ENCODE measurements at regions not wholly inside any gene's neighbourhood (a gene's known extent, or its start where the extent isn't known, plus 50 kb on each side); places are given as distances from the start of the nearest gene placed in this dataset.
"Not testable (repeated sequence)": the region's sequence is repeated elsewhere in the genome, so short reads cannot be mapped to it uniquely, and the experiment has no call there.

DNA sequence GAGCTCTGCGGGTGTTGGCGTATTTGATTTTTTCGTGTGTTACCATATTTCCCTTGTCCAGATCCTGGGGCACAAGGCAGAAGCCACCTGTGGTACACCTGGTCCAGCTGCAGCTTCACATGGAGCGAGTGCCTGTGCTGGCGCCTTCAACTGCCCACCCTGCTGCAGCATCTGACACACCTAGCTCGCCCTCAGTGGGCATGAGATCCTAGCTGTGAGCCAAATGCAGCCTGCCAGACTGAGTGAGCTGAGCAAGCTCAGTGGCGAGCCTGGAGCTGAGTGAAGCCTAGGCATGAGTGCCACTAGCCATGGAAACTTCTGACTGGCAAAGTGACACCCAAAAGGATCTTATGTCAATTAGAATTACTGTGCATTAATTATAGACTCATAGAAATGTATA, 1226.8 kb upstream of the FLRT2 start:
- DNase-seq: no peak

DNA sequence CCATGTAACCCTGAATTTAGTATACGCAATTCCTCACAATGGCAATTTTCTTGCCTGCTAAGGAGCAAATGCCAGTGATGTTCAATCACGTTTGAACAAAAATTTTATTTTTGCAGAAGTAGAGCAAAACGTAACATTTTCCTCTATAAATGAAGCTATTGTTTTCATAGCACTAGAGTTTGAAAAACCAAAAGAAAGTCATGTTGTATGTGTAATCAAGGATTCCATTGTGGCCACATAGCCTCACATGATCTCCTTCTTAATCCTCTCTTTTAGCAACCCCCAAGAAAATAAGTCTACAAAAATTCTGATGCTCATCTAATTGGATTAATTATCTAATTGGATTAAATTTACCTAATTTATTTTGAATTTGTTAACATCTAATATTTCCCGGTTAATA, 1217.4 kb upstream of the FLRT2 start:
- DNase-seq: no peak

DNA sequence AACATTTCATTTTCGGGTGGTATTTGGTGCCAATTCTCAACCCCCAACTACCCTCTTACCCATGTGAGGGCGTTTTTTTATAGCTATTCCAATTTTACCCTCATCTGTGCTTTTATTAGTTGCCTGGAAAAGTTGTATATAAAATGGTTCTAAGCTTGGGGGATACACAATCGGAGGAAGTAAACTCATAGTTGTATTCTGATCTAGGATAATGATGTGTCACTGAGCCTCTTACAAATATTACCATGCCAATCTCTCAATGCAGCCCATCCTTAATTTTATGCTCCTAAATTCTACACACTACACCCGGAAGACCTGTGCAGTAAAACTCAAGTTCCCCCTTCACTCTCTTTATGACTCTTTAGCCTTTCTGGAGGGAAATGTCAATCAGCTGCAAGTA, 1206.5 kb upstream of the FLRT2 start:
- no peak for DNase-seq

DNA sequence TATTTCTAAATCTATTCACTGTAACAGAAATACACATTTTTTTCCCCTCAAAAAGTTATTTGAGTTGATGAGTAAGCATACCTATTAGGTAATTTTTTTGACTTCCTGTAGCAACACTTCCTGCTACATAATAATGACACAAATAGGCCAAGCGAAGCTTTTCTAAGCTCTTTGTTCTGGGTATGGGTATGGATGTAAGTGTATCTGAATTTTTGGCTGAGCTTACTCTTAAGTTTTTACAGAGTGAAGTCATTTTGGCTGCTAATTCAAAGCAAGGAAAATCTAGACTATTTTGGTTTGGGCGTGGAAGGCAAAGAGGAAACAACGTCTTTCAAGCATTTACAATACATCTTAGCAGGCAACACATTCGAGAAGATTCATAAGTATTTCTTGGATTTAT, 1206.0 kb upstream of the FLRT2 start:
- no peak for DNase-seq

DNA sequence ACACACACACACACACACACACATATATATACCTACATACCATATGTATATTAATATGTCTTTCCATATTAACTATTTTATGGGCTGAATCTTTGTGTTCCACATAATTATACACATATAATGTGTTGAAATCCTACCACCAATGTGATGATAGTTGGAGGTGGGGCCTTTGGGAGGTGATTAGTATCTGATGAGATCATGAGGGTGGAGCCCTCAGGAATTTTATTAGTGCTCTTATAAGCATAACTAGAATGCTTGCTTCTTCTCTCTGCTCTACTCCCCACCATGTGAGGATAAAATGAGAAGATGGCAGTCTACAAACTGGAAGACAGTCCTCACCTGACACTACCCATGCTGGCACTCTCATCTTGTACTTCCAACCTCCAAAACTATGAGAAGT, 1193.5 kb upstream of the FLRT2 start:
- DNase-seq: no peak

DNA sequence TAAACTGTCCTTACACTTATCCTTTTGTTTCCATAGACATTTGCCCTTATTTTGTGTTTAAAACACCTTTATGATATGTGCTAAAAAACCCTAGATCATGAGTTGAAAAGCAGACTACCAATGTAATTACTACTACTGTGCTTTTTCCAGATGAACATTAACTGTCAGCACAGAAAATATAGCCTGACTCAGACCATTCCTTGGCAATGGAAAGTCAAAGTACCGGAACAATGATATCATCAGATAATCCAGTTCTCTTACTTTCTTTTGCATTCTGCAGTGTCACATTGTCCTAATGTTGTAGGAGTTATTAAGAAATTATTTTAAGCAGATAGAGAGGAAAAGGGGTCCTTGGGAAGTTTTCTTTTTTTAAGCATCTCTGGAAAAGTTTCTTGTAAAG, 1189.0 kb upstream of the FLRT2 start:
- no peak for DNase-seq

DNA sequence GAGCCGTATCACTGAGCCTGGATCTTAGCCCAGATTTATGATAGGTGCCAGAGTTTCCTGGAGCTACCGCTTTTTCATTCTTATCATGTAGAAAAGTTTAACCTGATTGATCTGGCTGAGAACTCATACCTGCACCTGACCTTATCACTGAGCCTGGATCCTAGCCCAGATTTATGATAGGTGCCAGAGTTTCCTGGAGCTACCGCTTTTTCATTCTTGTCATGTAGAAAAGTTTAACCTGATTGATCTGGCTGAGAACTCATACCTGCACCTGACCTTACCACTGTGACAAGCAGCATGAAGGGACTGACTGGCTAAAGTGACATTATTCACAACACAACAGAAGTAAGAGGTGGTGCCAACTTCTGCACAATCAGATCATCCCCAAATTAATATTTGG, 1188.1 kb upstream of the FLRT2 start:
- DNase-seq: not testable (repeated sequence)

DNA sequence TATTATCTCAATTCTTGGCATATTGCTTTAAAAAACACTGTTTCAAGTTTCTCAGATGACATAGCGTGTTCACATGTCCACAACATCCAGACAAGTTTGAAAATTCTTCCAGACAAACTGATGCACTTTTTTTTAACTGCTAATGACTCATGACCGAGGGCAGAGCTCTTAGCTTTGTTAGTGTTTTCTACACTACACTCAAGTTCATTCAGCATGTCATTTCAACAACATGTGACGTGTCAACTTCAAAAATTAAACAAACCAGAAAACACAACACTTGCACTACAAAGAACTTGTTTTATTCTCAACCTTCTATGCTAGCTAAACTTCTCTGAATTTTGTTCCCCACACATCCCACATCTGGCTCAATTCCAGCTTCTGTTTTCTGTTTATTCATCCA, 1186.3 kb upstream of the FLRT2 start:
- DNase-seq: no peak

DNA sequence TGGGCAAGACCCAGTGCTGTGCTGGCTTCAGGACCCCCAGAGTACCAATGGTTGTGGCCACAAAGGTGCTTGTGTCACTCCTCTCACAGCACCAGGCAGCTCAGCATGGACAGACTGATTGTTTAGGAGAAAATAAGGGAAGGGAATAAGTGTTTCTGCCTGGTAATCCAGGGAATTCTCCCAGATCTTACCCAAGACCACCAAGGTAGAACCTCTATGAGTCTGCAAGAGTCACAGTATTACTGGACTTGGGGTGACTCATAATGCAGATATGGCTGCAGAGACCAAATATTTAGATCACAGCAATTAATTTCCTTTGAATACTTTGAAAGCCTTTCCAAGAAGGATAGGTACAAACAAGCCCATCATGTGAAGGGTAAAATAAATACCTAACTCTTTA, 1178.3 kb upstream of the FLRT2 start:
- DNase-seq: no peak

DNA sequence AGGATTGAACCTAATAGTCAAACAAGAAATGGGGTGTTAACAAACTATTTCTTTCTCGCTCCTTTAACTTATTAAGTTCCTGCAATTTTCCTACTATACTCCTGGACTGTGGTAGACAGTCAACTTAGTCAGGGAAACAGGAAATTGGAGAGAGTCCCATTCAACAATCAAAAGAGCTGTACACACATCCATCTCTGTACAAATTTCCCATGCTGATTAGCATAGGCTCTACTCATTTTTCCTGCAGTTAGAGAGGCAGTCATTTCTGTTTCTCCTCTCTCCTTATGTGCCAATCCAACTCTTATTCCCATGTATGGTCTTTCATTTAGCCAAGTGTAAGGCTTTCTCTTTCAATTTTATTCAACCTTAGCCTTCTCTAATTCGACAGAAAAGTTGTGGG, 1168.5 kb upstream of the FLRT2 start:
- DNase-seq: no peak

DNA sequence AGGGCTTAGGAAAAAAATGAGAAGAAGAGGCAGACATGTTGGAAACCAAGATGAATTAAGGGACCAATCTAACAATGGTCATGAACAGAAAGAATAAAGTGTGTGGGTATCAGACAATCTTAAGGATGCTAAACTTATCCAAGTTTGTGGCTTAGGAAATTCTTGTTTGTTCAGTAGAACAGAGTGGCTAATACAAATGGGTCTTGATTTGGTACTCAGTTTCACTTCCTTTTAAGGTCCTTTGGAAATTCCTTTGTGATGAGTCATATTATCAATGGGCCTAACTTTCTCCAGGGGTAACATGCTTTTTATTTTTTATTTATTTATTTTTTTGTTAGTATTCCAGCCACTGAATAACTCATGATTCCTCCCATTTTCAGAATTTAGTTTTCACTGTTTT, 1154.7 kb upstream of the FLRT2 start:
- no peak for DNase-seq

DNA sequence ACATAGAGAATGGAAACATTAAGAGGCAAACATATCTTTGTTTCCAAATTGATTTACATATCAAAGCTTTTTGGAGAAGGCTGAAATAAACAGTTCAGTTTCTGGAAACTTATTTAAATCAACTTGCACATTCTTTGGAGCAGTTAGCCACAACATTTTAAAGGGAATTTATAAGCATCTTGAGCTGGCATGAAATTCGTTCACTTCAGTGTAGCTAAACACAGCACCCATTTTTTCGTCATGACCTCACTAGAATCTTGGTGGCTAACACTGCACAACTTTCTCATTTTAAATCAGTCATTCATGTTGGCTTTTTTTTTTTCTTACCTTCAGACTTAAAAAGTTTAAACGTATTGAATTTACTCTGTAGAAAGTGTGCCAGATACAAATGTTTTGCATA, 1139.9 kb upstream of the FLRT2 start:
- DNase-seq: no peak

DNA sequence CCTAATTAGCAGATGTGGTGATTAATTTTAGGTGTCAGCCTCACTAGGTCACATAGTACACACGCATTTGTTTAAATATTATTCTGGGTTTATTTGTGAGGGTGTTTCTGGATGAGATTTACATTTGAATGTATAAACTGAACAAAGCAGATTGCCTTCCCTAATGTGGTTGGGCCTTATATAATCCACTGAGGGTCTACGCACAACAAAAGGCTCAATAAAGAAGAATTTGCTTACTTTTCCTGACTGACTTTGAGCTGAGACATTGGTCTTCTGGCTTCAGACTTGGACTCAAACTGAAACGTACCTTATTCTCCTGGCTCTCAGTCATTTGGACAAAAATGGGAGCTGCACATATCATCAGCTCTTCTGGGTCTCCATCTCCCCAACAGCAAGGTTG, 1132.3 kb upstream of the FLRT2 start:
- no peak for DNase-seq

DNA sequence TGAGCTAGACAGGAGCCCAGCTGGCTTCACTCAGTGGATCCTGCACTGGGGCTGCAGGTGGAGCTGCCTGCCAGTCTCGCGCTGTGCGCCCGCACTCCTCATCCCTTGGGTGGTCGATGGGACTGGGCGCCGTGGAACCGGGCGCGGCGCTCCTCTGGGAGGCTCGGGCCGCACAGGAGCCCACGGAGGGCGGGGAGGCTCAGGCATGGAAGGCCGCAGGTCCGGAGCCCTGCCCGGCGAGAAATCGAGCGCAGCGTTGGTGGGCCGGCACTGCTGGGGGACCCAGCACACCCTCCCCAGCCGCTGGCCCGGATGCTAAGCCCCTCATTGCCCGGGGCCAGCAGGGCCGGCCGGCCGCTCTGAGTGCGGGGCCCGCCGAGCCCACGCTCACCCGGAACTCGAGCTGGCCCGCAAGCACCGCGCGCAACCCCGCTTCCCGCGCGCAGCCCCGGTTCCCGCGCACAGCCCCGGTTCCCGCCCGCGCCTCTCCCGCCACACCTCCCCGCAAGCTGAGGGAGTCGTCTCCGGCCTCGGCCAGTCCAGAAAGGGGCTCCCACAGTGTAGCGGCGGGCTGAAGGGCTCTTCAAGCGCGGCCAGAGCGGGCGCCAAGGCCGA, 1130.5 kb upstream of the FLRT2 start:
- DNase-seq: no peak

DNA sequence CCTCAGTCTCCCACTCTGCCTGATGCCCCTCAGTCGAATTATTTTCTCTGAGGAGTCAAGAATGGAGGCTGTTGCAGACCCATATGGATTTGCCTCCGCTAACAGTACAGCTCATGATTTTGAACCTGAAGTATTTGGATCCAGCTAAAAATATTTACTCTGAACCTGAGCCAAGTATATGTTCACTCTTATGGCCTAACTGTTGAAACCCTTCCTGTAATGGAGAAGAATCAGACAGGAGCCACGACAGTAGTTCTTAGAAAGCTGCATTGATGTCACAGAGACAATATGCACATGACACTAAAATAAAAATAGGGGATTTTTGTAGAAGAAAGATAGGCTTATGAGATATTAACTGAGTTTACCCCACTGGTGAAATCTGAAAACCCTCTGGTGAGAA, 1128.3 kb upstream of the FLRT2 start:
- no peak for DNase-seq

DNA sequence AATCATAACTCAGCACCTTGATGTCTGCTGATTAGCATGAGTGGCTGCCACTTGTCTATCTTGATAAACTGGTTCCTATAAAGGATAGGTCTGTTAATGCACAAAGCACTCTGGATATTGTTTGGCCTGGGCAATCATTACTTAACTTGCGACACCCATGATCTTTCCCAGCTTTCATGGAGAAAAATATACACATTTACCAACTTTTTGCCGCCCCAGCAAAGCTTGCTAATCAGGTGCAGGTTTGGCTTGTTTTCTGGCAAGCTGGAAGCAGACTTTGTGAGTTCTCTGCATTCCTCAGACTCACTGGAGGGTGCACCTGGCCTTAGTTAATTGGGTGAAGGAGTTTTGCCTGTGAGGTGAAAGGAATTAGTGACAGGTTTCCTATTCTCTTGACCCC, 1126.4 kb upstream of the FLRT2 start:
- DNase-seq: no peak

DNA sequence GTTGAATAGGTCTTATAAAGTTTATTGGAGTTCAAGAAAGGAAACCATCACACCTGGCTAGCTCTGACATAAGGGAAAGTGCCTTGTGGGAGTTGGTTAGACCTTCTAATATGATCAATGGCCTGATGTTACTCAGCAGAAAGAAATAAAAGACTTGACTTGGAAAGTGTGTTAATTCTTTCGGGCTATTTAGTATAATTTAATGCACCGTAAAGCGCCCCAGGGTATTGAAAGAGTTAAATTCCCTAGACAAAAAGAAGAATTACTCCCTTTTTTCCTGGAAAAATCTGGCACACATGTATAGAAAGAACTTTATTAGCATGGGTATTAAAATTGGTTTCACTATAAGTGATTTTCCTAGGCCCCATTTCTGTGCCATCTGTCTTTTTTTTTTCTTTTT, 1125.7 kb upstream of the FLRT2 start:
- DNase-seq: no peak

DNA sequence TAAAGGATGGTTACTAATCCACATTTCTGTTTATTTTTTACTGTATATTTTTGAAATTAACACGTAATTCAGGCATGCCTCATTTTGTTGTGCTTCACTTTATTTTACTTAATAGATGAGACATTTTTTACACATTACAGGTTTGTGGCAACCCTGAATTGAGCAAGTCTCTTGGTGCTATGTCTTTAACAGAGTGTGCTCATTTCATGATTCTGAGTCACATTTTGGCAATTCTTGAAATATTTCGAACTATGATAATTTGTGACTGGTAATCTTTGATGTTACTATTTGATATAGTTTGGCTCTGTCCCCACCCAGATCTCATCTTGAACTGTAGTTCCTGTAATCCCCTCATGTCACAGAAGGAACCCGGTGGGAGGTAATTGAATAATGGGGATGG, 1120.5 kb upstream of the FLRT2 start:
- DNase-seq: no peak

DNA sequence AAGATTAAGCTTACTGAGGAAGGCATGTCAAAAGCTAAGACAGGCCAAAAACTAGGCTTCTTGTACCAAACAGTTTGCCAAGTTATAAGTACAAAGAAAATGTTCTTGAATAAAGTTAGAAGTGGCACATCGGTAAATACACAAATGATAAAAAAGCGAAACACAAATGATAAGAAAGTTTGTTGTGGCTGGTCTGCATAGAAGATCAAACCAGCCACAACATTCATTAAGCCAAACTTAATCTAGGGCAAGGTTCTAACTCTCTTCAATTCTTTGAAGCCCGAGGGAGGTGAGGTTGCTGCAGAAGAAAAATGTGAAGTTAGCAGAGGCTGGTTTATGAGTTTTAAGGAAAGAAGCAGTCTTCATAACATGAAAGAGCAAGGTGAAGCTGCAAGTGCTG, 1119.6 kb upstream of the FLRT2 start:
- no peak for DNase-seq

DNA sequence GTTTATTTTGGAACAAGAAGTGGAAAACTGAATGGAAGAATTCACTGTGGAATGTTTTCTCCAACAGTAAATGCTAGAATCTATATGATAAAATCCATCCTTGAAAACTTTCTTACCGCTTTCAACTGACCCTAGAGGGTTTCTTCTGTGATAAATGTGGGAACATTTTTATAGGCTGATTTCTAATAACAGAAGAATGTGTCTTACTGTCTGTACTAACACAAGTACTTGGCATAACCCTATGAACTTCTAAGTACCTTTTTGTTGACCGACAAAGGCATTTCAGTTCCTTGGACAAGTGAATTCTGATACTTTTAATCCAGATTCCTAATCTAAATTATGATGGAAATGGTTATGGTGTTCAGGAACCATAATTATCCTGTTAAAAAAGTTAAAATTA, 1109.7 kb upstream of the FLRT2 start:
- no peak for DNase-seq

DNA sequence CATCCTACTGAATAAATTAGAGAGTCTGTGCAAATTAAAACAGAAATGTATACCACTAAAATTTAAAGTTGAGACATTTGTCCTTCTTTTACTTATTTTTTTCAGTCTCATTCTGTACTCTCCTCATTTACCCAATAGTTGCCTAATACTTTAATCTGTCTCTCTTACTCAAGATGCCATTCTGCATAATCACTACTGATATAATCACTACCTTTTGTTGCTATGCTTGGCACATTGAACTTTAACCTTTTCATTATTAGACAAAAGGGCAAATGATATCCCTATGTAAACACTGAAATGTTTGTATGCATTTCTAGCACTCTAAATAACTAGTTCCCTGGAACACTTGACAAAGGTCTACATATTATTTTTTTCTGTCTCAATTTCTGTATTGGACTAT, 1108.3 kb upstream of the FLRT2 start:
- no peak for DNase-seq

DNA sequence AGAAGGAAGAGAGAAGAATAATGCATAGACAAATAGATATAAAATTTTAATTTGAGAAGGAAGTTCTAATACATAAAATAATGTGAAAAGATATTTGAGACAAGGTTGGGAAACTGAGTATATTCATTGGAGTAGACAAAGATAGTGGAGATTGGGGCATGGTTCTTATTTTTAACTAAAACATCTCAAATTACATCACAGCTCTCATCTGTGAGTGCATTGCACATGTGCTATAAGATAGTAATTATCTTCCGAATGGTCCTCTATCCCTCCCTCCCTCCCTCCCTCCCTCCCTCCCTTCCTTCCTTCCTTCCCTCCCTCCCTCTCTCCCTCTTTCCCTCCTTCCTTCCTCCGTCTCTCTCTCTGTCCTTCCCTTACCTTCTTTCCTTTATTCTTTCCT, 1104.0 kb upstream of the FLRT2 start:
- no peak for DNase-seq

DNA sequence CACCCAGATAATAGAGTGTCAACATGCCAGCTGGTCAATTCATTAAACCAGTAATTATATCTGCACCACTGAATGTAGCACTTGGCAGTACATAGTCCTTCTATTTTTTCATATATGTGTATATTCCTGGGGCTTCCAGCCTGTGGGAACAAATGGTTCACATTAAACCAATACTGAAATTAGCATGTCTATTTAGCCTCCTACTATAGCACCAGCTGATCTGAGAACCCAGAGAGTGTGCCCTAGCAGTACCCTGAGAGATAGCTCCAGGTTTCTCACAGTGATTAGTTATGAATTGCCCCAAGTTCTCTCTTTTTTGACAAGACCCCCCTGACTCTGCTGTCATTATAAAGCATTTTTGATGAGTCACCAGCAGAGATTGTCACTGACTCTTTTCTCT, 1097.3 kb upstream of the FLRT2 start:
- DNase-seq: no peak

DNA sequence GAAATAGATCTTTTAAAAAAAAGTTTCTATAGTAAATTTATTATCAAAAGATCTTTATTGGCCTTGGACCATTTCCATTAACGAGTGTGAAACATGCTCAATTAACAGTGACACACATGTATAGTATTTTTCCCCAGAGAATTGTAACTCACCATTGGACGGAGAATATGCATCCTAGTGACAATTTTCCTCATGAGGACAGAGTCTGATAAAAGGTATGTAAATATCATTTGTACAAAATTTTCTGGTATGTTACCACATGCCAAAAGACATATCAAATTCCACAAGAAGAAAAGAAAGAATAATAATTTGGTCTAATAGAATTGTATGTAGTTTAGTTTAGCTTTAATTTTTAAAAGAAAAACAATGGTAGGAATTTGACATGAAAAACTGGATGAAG, 1096.0 kb upstream of the FLRT2 start:
- no peak for DNase-seq

DNA sequence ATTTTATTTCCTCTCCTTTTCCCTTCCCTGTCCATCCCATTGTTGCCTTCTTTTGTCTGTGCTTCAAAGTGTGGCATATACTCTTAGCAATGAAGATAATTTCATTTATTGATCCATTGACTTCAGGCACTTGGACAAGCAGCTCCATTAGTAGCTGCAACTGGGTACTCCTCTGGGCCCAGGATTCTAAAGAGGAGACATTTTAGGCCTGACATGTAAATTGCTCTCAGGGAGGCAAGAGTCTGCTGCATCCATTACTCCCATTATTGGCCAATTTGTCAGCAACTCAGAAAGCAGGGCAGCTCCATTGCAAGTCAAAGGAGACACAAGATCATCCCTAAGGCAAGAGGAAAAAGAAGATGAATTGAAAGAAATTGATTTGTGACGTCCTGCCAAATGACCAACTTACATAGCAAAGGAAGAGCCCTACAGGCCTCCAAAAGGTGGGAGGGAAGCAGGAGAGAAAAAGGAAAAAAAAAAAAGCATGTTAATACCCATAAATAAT, 1094.1 kb upstream of the FLRT2 start:
- no peak for DNase-seq

DNA sequence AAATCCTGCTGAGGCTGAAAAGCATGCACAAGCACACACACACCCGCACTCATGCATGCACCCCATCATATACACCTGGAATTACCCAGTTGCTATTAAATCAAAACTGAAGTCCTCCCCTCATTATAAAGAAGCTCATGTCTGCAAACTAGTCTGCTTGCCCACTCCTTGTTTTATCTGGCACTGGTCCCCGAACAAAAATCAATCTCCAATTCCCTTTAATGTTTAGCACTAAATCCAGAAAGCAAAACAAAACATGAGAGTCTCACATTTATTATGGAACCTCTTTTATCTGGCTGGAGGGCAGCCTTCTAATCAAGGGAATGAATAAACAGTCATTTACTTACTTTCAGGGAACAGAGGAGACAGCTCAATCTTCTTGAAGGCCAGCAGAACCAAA, 1093.4 kb upstream of the FLRT2 start:
- DNase-seq: no peak
